ENCODE measurements at regions not wholly inside any gene's neighbourhood (a gene's known extent, or its start where the extent isn't known, plus 50 kb on each side); places are given as distances from the start of the nearest gene placed in this dataset.

DNA sequence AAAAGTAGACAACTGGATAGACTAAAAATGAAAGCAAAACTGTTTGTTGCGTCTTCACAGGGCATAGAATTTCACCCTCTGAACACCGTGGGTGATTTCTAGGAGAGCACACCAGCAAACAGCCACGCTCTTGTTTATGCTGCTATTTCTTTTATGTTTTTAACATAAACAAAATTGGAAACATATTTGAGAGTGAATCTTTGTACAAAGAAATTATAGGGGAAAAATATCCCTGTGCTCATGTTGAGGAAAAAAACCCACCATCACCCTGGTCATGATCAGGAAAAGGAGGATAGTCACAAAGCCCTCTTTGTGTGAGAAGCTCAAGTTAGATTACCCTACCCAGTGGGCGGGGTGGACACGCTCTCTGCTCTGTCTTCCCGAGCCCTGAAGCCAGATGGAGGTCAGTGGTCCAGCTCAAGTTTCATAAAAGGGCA lies 313.3 kb downstream of the SATB1 start:
- TF ChIP-seq POLR2AphosphoS5 (IDR thresholded peaks at IDR 0.05; ENCODE audit: low read depth, low read length) (no peak), POLR2A (IDR thresholded peaks at IDR 0.05; ENCODE audit: low read depth, low read length) (no peak), SPI1 (IDR thresholded peaks at IDR 0.05; ENCODE audit: low read depth, low read length) (no peak)

All from GM12891 (cell line).